ENCODE measurements at regions not wholly inside any gene's neighbourhood (a gene's known extent, or its start where the extent isn't known, plus 50 kb on each side); places are given as distances from the start of the nearest gene placed in this dataset.
"Not testable (repeated sequence)": the region's sequence is repeated elsewhere in the genome, so short reads cannot be mapped to it uniquely, and the experiment has no call there.

- peak; percentile 6 for DNase-seq (ENCODE audit: low read depth)
- no peak overlapping the region for H3K4me3 ChIP-seq (ENCODE audit: low read depth, low read length)
- in situ Hi-C loops (cut with HindIII; ENCODE audit: low sequenced_read_pairs) = no loop called here
- peak; percentile 19 for TF ChIP-seq CTCF (IDR thresholded peaks at IDR 0.05; ENCODE audit: low read depth, low read length, missing control alignments)
Measured at GRCh38 chr5:91928754-91929521, 545.8 kb upstream of the ARRDC3 start.

GRCh38 chr5:91927439-91927838, 544.3 kb upstream of the ARRDC3 start:
- DNase-seq (ENCODE audit: low read depth) = no peak
- no peak overlapping the region for H3K4me3 ChIP-seq (ENCODE audit: low read depth, low read length)
- TF ChIP-seq CTCF (IDR thresholded peaks at IDR 0.05; ENCODE audit: low read depth, low read length, missing control alignments) = no peak
- in situ Hi-C loops (cut with HindIII; ENCODE audit: low sequenced_read_pairs) = no loop called here

GRCh38 chr5:91925249-91925648, 542.1 kb upstream of the ARRDC3 start:
- in situ Hi-C loops (cut with HindIII; ENCODE audit: low sequenced_read_pairs) = no loop called here
- TF ChIP-seq CTCF (IDR thresholded peaks at IDR 0.05; ENCODE audit: low read depth, low read length, missing control alignments) = no peak

GRCh38 chr5:91917037-91917814, 534.1 kb upstream of the ARRDC3 start:
- H3K4me3 ChIP-seq (ENCODE audit: low read depth, low read length); in situ Hi-C loops (cut with HindIII; ENCODE audit: low sequenced_read_pairs); DNase-seq (ENCODE audit: low read depth): not testable (repeated sequence)

More at GRCh38 chr5:91925249-91925648, 542.1 kb upstream of the ARRDC3 start:
- no peak overlapping the region for H3K4me3 ChIP-seq (ENCODE audit: low read depth, low read length)
- no peak for DNase-seq (ENCODE audit: low read depth)

- TF ChIP-seq CTCF (IDR thresholded peaks at IDR 0.05; ENCODE audit: low read depth, low read length, missing control alignments) = no peak
- no peak overlapping the region for H3K4me3 ChIP-seq (ENCODE audit: low read depth, low read length)
- DNase-seq (ENCODE audit: low read depth) = no peak
- in situ Hi-C loops (cut with HindIII; ENCODE audit: low sequenced_read_pairs) = no loop called here
Measured at GRCh38 chr5:91910655-91911054, 527.5 kb upstream of the ARRDC3 start.

- no peak for TF ChIP-seq CTCF (IDR thresholded peaks at IDR 0.05; ENCODE audit: low read depth, low read length, missing control alignments)
- in situ Hi-C loops (cut with HindIII; ENCODE audit: low sequenced_read_pairs) = no loop called here
- H3K4me3 ChIP-seq (ENCODE audit: low read depth, low read length) = no peak overlapping the region
- no peak for DNase-seq (ENCODE audit: low read depth)
Measured at GRCh38 chr5:91910247-91910646, 527.1 kb upstream of the ARRDC3 start.

- no peak for TF ChIP-seq CTCF (IDR thresholded peaks at IDR 0.05; ENCODE audit: low read depth, low read length, missing control alignments)
- no peak for DNase-seq (ENCODE audit: low read depth)
- in situ Hi-C loops (cut with HindIII; ENCODE audit: low sequenced_read_pairs) = no loop called here
- no peak overlapping the region for H3K4me3 ChIP-seq (ENCODE audit: low read depth, low read length)
Measured at GRCh38 chr5:91906494-91906893, 523.4 kb upstream of the ARRDC3 start.

All from astrocyte of the cerebellum (primary cell).